ENCODE measurements at regions not wholly inside any gene's neighbourhood (a gene's known extent, or its start where the extent isn't known, plus 50 kb on each side); places are given as distances from the start of the nearest gene placed in this dataset.
A peak's percentile ranks its signal among the peaks of the same experiment; 100 is the strongest.

- DNase-seq (ENCODE audit: low spot score): no peak
Observed at GRCh38 chr18:8969639-8970390, 132.7 kb upstream of the NDUFV2 start.

GRCh38 chr18:8970843-8971242 lies 131.7 kb upstream of the NDUFV2 start:
- no peak for DNase-seq (ENCODE audit: low spot score)

GRCh38 chr18:8972116-8972515 lies 130.4 kb upstream of the NDUFV2 start:
- DNase-seq (ENCODE audit: low spot score): no peak

GRCh38 chr18:8974279-8974678 lies 128.2 kb upstream of the NDUFV2 start:
- DNase-seq (ENCODE audit: low spot score): no peak

GRCh38 chr18:8974696-8975095 lies 127.8 kb upstream of the NDUFV2 start:
- DNase-seq (ENCODE audit: low spot score): no peak

GRCh38 chr18:8975624-8976023 lies 126.9 kb upstream of the NDUFV2 start:
- DNase-seq (ENCODE audit: low spot score): no peak

GRCh38 chr18:8976606-8977005 lies 125.9 kb upstream of the NDUFV2 start:
- DNase-seq (ENCODE audit: low spot score): no peak

GRCh38 chr18:8977166-8977565 lies 125.3 kb upstream of the NDUFV2 start:
- DNase-seq (ENCODE audit: low spot score): no peak

- no peak for DNase-seq (ENCODE audit: low spot score)
Observed at GRCh38 chr18:8977701-8978100, 124.8 kb upstream of the NDUFV2 start.

GRCh38 chr18:8978394-8978793 lies 124.1 kb upstream of the NDUFV2 start:
- no peak for DNase-seq (ENCODE audit: low spot score)

- no peak for DNase-seq (ENCODE audit: low spot score)
Observed at GRCh38 chr18:8979258-8979988, 123.1 kb upstream of the NDUFV2 start.

GRCh38 chr18:8980496-8980895 lies 122.0 kb upstream of the NDUFV2 start:
- no peak for DNase-seq (ENCODE audit: low spot score)

- DNase-seq (ENCODE audit: low spot score): no peak
Observed at GRCh38 chr18:8980918-8981317, 121.6 kb upstream of the NDUFV2 start.

- peak; percentile 3 for DNase-seq (ENCODE audit: low spot score)
Observed at GRCh38 chr18:8982416-8983183, 119.9 kb upstream of the NDUFV2 start.

- no peak for DNase-seq (ENCODE audit: low spot score)
Observed at GRCh38 chr18:8983195-8983594, 119.3 kb upstream of the NDUFV2 start.

- DNase-seq (ENCODE audit: low spot score): no peak
Observed at GRCh38 chr18:8984131-8984721, 118.3 kb upstream of the NDUFV2 start.

- no peak for DNase-seq (ENCODE audit: low spot score)
Observed at GRCh38 chr18:8987241-8987640, 115.3 kb upstream of the NDUFV2 start.

GRCh38 chr18:8988260-8988871 lies 114.1 kb upstream of the NDUFV2 start:
- DNase-seq (ENCODE audit: low spot score): peak; percentile 46

- DNase-seq (ENCODE audit: low spot score): no peak
Observed at GRCh38 chr18:8989017-8989416, 113.5 kb upstream of the NDUFV2 start.

GRCh38 chr18:8989855-8990254 lies 112.6 kb upstream of the NDUFV2 start:
- no peak for DNase-seq (ENCODE audit: low spot score)

GRCh38 chr18:8990276-8991031 lies 112.0 kb upstream of the NDUFV2 start:
- DNase-seq (ENCODE audit: low spot score): no peak
